ENCODE measurements at regions not wholly inside any gene's neighbourhood (a gene's known extent, or its start where the extent isn't known, plus 50 kb on each side); places are given as distances from the start of the nearest gene placed in this dataset.
"Not testable (repeated sequence)": the region's sequence is repeated elsewhere in the genome, so short reads cannot be mapped to it uniquely, and the experiment has no call there.

- no peaks in the 10 kb centered on the region for H3K36me3 ChIP-seq (ENCODE audit: control insufficient read depth in 4 of 4, insufficient read depth in 4 of 4, low read length in 4 of 4)
- 23 to 54% methylated on average over 25 of the region's 25 CpGs for WGBS, 2 donors
- DNase-seq (no peak), ATAC-seq (ENCODE audit: insufficient read depth, low FRiP score) (no peak)
- H3K27ac ChIP-seq (ENCODE audit: low read depth in 1 of 2, low read length in 1 of 2): no peak overlapping the region
- no peak overlapping the region for H3K9ac ChIP-seq (ENCODE audit: insufficient read depth in 1 of 2, low read length in 2 of 2)
- no peaks in the 10 kb centered on the region for H3K27me3 ChIP-seq (ENCODE audit: control insufficient read depth in 3 of 3, insufficient read depth in 3 of 3, low read length in 2 of 3)
- TF ChIP-seq, protein P1, sequence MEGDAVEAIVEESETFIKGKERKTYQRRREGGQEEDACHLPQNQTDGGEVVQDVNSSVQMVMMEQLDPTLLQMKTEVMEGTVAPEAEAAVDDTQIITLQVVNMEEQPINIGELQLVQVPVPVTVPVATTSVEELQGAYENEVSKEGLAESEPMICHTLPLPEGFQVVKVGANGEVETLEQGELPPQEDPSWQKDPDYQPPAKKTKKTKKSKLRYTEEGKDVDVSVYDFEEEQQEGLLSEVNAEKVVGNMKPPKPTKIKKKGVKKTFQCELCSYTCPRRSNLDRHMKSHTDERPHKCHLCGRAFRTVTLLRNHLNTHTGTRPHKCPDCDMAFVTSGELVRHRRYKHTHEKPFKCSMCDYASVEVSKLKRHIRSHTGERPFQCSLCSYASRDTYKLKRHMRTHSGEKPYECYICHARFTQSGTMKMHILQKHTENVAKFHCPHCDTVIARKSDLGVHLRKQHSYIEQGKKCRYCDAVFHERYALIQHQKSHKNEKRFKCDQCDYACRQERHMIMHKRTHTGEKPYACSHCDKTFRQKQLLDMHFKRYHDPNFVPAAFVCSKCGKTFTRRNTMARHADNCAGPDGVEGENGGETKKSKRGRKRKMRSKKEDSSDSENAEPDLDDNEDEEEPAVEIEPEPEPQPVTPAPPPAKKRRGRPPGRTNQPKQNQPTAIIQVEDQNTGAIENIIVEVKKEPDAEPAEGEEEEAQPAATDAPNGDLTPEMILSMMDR (IDR thresholded peaks at IDR 0.05; ENCODE audit: control extremely low read depth, extremely low read depth): no peak
- H3K4me3 ChIP-seq: no peak overlapping the region
- H3K9me3 ChIP-seq (ENCODE audit: control insufficient read depth in 4 of 4, insufficient read depth in 3 of 4, low read length in 3 of 4): peaks cover 0 to 7% (median 0%) of the 10 kb centered on the region in 4 donors
- H3K4me1 ChIP-seq (ENCODE audit: control insufficient read depth in 5 of 5, insufficient read depth in 5 of 5, low read length in 5 of 5): peaks cover 0 to 9% (median 4%) of the 10 kb centered on the region in 5 donors
Observed at GRCh38 chr7:359766-360361, 69.9 kb downstream of the FOXL3 start.

DNA sequence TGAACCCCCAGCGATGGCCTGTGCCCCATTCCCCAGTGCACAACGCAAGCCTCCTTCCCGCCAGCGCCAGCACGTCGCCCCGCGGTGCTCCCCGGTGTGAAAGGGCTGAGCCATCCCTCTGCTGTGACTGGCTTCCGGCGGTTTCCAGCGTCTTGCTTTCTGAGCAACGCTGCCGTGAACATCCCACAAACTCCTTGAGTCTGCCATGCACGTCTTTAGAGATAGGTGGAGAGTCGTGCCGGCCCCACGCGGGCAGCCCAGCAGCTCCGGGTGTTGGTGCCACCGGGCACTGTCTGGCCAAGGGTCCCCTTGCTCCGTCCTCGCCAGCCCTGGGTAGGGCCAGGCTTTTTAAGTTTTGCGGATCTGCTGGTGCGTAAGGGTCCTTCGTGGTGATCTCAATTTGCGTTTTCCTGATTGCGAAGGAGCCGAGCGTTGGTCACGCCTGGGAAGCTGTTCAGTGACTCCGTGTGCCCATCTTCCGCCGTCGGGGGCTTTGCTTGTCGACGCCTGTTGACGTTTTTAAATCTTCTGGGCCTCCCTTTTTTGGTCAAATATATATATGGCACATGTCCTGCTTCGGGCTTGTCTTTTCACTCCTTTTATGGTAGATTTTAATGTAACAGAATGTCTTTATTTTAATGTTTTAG is 70.6 kb downstream of the FOXL3 start:
- WGBS, 2 donors: 60 to 80% methylated on average over 39 of the region's 39 CpGs
- DNase-seq (no peak), ATAC-seq (ENCODE audit: insufficient read depth, low FRiP score) (no peak)
- H3K36me3 ChIP-seq (ENCODE audit: control insufficient read depth in 4 of 4, insufficient read depth in 4 of 4, low read length in 4 of 4): no peaks in the 10 kb centered on the region
- H3K4me3 ChIP-seq: no peak overlapping the region
- no peak overlapping the region for H3K9ac ChIP-seq (ENCODE audit: insufficient read depth in 1 of 2, low read length in 2 of 2)
- H3K4me1 ChIP-seq (ENCODE audit: control insufficient read depth in 5 of 5, insufficient read depth in 5 of 5, low read length in 5 of 5): peaks cover 0 to 9% (median 4%) of the 10 kb centered on the region in 5 donors
- no peaks in the 10 kb centered on the region for H3K27me3 ChIP-seq (ENCODE audit: control insufficient read depth in 3 of 3, insufficient read depth in 3 of 3, low read length in 2 of 3)
- H3K9me3 ChIP-seq (ENCODE audit: control insufficient read depth in 4 of 4, insufficient read depth in 3 of 4, low read length in 3 of 4): peaks cover 0 to 7% (median 0%) of the 10 kb centered on the region in 4 donors
- TF ChIP-seq, protein P1 (IDR thresholded peaks at IDR 0.05; ENCODE audit: control extremely low read depth, extremely low read depth): no peak
- H3K27ac ChIP-seq (ENCODE audit: low read depth in 1 of 2, low read length in 1 of 2): no peak overlapping the region

GRCh38 chr7:361182-361581 is 71.2 kb downstream of the FOXL3 start:
- 82 to 92% methylated on average over 14 of the region's 20 CpGs for WGBS, 2 donors

DNA sequence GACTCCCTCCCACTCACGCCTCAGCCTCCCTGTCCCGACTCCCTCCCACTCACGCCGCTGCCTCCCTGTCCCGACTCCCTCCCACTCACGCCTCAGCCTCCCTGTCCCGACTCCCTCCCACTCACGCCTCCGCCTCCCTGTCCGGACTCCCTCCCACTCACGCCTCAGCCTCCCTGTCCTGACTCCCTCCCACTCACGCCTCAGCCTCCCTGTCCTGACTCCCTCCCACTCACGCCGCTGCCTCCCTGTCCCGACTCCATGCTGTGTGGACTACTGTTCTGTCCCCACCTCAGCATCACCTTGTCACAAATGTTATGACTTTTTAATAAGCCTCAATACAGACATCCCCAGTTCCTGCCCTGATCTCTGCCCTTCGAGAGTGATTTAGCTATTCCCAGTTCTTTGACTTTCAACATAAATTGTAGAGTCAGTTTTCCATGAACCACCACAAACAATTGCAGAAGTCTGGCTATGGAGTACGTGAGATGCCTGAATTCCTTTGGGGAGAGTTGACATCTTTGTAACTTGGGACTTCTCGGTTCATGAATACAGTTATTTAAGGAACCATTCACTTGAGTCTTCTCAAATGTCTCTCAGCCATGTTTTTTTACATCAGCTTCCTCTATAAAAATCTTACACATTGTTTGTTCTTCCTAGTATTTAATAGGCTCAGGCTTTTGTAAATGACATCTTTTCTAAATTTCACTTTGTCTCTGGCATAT is 71.9 kb downstream of the FOXL3 start:
- Histone ChIP-seq H3K9me3 (ENCODE audit: control insufficient read depth in 4 of 4, insufficient read depth in 3 of 4, low read length in 3 of 4) (peaks cover 0 to 7% (median 0%) of the 10 kb centered on the region in 4 donors), H3K36me3 (ENCODE audit: control insufficient read depth in 4 of 4, insufficient read depth in 4 of 4, low read length in 4 of 4) (no peaks in the 10 kb centered on the region), H3K27ac (ENCODE audit: low read depth in 1 of 2, low read length in 1 of 2) (no peak overlapping the region), H3K9ac (ENCODE audit: insufficient read depth in 1 of 2, low read length in 2 of 2) (no peak overlapping the region), H3K4me1 (ENCODE audit: control insufficient read depth in 5 of 5, insufficient read depth in 5 of 5, low read length in 5 of 5) (peaks cover 0 to 11% (median 4%) of the 10 kb centered on the region in 5 donors), H3K4me3 (no peak overlapping the region), H3K27me3 (ENCODE audit: control insufficient read depth in 3 of 3, insufficient read depth in 3 of 3, low read length in 2 of 3) (no peaks in the 10 kb centered on the region)
- DNase-seq: no peak
- WGBS, 2 donors: 68 to 70% methylated on average over 11 to 13 of the region's 18 CpGs
- TF ChIP-seq, protein P1 (IDR thresholded peaks at IDR 0.05; ENCODE audit: control extremely low read depth, extremely low read depth): no peak
- ATAC-seq (ENCODE audit: insufficient read depth, low FRiP score): no peak

More at GRCh38 chr7:361182-361581, 71.2 kb downstream of the FOXL3 start:
- H3K9ac ChIP-seq (ENCODE audit: insufficient read depth in 1 of 2, low read length in 2 of 2); ATAC-seq (ENCODE audit: insufficient read depth, low FRiP score); H3K27me3 ChIP-seq (ENCODE audit: control insufficient read depth in 3 of 3, insufficient read depth in 3 of 3, low read length in 2 of 3); H3K4me3 ChIP-seq; DNase-seq; H3K27ac ChIP-seq (ENCODE audit: low read depth in 1 of 2, low read length in 1 of 2); H3K36me3 ChIP-seq (ENCODE audit: control insufficient read depth in 4 of 4, insufficient read depth in 4 of 4, low read length in 4 of 4); H3K9me3 ChIP-seq (ENCODE audit: control insufficient read depth in 4 of 4, insufficient read depth in 3 of 4, low read length in 3 of 4): not testable (repeated sequence)
- peaks cover 0 to 11% (median 4%) of the 10 kb centered on the region in 5 donors for H3K4me1 ChIP-seq (ENCODE audit: control insufficient read depth in 5 of 5, insufficient read depth in 5 of 5, low read length in 5 of 5)

All from lung (tissue), 11 donors.